ENCODE measurements at regions not wholly inside any gene's neighbourhood (a gene's known extent, or its start where the extent isn't known, plus 50 kb on each side); places are given as distances from the start of the nearest gene placed in this dataset.
"Not testable (repeated sequence)": the region's sequence is repeated elsewhere in the genome, so short reads cannot be mapped to it uniquely, and the experiment has no call there.

- peak; percentile 96 for TF ChIP-seq CTCF (conservative IDR thresholded peaks at IDR 0.05)
- no peak overlapping the region for H3K27ac ChIP-seq
These were observed 1264.0 kb downstream of the TMEM121 start for GRCh38 chr14:106790189-106791036.

GRCh38 chr14:106792543-106792942 lies 1266.2 kb downstream of the TMEM121 start:
- no peak overlapping the region for H3K27ac ChIP-seq
- no peak for TF ChIP-seq CTCF (conservative IDR thresholded peaks at IDR 0.05)

GRCh38 chr14:106798166-106798565 lies 1271.8 kb downstream of the TMEM121 start:
- not testable (repeated sequence) for H3K27ac ChIP-seq

GRCh38 chr14:106802413-106803364 lies 1276.3 kb downstream of the TMEM121 start:
- peak overlapping the region; percentile 14; the same call in 1 of the 2 replicates for H3K27ac ChIP-seq
- peak; percentile 77 for TF ChIP-seq CTCF (conservative IDR thresholded peaks at IDR 0.05)

- no peak overlapping the region for H3K27ac ChIP-seq
- no peak for TF ChIP-seq CTCF (conservative IDR thresholded peaks at IDR 0.05)
These were observed 1277.0 kb downstream of the TMEM121 start for GRCh38 chr14:106803379-106803778.

GRCh38 chr14:106807493-106807892 lies 1281.1 kb downstream of the TMEM121 start:
- TF ChIP-seq CTCF (conservative IDR thresholded peaks at IDR 0.05) = no peak
- H3K27ac ChIP-seq = no peak overlapping the region

- TF ChIP-seq CTCF (conservative IDR thresholded peaks at IDR 0.05) = peak; percentile 44
These were observed 1282.1 kb downstream of the TMEM121 start for GRCh38 chr14:106808458-106808857.

More at GRCh38 chr14:106808458-106808857, 1282.1 kb downstream of the TMEM121 start:
- no peak overlapping the region for H3K27ac ChIP-seq

Measured in VCaP (cell line).